Heart left ventricle (tissue), 16 donors: ENCODE measurements at regions not wholly inside any gene's neighbourhood (a gene's known extent, or its start where the extent isn't known, plus 50 kb on each side); places are given as distances from the start of the nearest gene placed in this dataset.

Experiments used
- ATAC-seq, 4 donors: fragments of 200-7000 bp; cut with Tn5 transposase; one replicate each; pipeline ENCODE4 v1.9.1; 2020 to 2022; ENCODE audit warnings: moderate library complexity in 4 of 4, mild to moderate bottlenecking in 3 of 4, moderate number of reproducible peaks in 1 of 4
- DNase-seq, 5 donors: peaks; one replicate each; pipeline ENCODE4 v3.0.0-alpha.2; 2020
- H3K27ac ChIP-seq, 12 donors: fragments of 200-600 bp; sonication (generic) in 4 of 12; one replicate each; pipeline versions ENCODE4 v1.5.0 to v1.8.0; 2016 to 2022; ENCODE audit warnings: mild to moderate bottlenecking in 2 of 12
- H3K27me3 ChIP-seq, 9 donors: fragments of 200-600 bp; sonication (generic) in 2 of 9; one replicate each; pipeline versions ENCODE4 v1.5.1 to v1.8.0; 2016 to 2022; ENCODE audit warnings: mild to moderate bottlenecking in 3 of 9
- H3K36me3 ChIP-seq, 9 donors: fragments of 200-600 bp; sonication (generic) in 2 of 9; one replicate each; pipeline versions ENCODE4 v1.5.0 to v1.8.0; 2018 to 2022; ENCODE audit warnings: mild to moderate bottlenecking in 2 of 9
- H3K4me1 ChIP-seq, 12 donors: fragments of 200-600 bp; sonication (generic) in 4 of 12; one replicate each; pipeline versions ENCODE4 v1.5.0 to v1.8.0; 2016 to 2022; ENCODE audit warnings: mild to moderate bottlenecking in 3 of 12
- H3K4me3 ChIP-seq, 12 donors: fragments of 200-600 bp; sonication (generic) in 4 of 12; one replicate each; pipeline versions ENCODE4 v1.5.0 to v1.8.0; 2017 to 2022; ENCODE audit warnings: mild to moderate bottlenecking in 9 of 12, moderate library complexity in 4 of 12
- H3K9me3 ChIP-seq, 12 donors: fragments of 200-600 bp; sonication (generic) in 4 of 12; one replicate each; pipeline versions ENCODE4 v1.5.0 to v1.8.0; 2016 to 2022; ENCODE audit warnings: mild to moderate bottlenecking in 1 of 12
- POLR2A ChIP-seq, 2 donors: fragments of 450-650 bp; IDR thresholded peaks; one replicate each; pipeline ENCODE4 v1.6.1; 2017; ENCODE audit warnings: antibody characterized with exemption in 2 of 2, mild to moderate bottlenecking in 2 of 2, moderate library complexity in 2 of 2
- WGBS, 4 donors: extraction: QIAGEN DNeasy Blood & Tissue Kit in 2 of 4; methylation state at CpG; one replicate each; pipeline versions ENCODE4 v1.1.5 to v1.1.7; 2013 to 2018; 5-methylcytosine and 5-hydroxymethylcytosine counted together
- intact Hi-C, 10 donors: fragments of 100-400 bp; cut with DNase I; formaldehyde crosslinking; loops; one replicate each; pipeline versions ENCODE4 v1.11.1 to v1.14.2; 2022
- TF ChIP-seq, protein P1 (sequence below), 12 donors: fragments of 200-600 bp; sonication (generic) in 4 of 12; IDR thresholded peaks; one replicate each; pipeline versions ENCODE4 v1.5.0 to v1.8.0; 2018 to 2022; ENCODE audit warnings: antibody characterized with exemption in 12 of 12, mild to moderate bottlenecking in 5 of 12
- donor health status: ischemic (EF 13 %, LVEDD 7.1; RV severe dilation, severe dysfunction).
- donor health status: healthy with polysubstance abuse.
- donor health status: DM: no; HTN: yes; CAD: no.
- donor health status: DM: no; HTN: no; CAD: no.
- donor health status: ischemic (EF 25% LVEDD 6.9; RV normal size, moderate dysfunction).
- donor health status: ischemic (EF 25% LVEDD 5.7; RV mildly dilated, moderate dysfunction).
- donor health status: healthy.
- donor health status: DM: yes; HTN: yes; CAD: no.
- donor health status: ischemic (EF 35%, LVEDD 5.7; RV mildly dilated, moderate dysfunction).
- donor health status: nonischemic (EF 11% LVEDD 7.7; RV severe dilation, severe dysfunction).
- donor health status: DM: yes; HTN: yes; CAD: no.
- donor health status: PGD.
- donor health status: ischemic (EF 29% LVEDD 5.4; RV normal size, mild dysfunction).
- donor health status: nonischemic (EF 23%, LVEDD 6.1; RV moderate dilation, normal function).

DNA sequence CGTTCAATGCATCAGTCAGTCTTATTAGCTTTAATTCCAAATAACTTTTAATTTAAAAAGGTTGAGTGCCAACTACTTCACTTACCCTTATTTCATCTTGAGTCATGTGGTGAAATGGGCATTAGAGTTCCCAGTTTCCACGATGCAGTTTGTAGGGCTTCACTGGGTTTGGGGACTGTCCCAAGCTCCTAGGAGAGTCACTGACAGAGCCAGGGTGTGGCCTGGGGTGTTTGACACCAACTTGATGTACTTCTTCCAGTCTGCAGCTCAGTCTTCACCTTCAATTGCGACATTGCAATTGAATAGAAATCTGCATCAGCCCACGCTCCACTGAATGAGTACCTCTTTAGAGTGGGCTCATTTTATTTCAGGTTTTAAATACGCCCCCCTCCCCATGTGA, 165.3 kb downstream of the ARL4C start:
- intact Hi-C loops = no loop called here
- Histone ChIP-seq H3K4me3 (no peak overlapping the region), H3K27ac (no peak overlapping the region), H3K27me3 (no peaks in the 10 kb centered on the region), H3K36me3 (no peaks in the 10 kb centered on the region), H3K4me1 (peaks cover 0 to 21% (median 3%) of the 10 kb centered on the region in 12 donors), H3K9me3 (no peaks in the 10 kb centered on the region)
- WGBS, 4 donors = 91 to 94% (median 93%) methylated on average over 5 of the region's 5 CpGs
- no peak for ATAC-seq
- TF ChIP-seq, protein P1, sequence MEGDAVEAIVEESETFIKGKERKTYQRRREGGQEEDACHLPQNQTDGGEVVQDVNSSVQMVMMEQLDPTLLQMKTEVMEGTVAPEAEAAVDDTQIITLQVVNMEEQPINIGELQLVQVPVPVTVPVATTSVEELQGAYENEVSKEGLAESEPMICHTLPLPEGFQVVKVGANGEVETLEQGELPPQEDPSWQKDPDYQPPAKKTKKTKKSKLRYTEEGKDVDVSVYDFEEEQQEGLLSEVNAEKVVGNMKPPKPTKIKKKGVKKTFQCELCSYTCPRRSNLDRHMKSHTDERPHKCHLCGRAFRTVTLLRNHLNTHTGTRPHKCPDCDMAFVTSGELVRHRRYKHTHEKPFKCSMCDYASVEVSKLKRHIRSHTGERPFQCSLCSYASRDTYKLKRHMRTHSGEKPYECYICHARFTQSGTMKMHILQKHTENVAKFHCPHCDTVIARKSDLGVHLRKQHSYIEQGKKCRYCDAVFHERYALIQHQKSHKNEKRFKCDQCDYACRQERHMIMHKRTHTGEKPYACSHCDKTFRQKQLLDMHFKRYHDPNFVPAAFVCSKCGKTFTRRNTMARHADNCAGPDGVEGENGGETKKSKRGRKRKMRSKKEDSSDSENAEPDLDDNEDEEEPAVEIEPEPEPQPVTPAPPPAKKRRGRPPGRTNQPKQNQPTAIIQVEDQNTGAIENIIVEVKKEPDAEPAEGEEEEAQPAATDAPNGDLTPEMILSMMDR (IDR thresholded peaks at IDR 0.05) = no peak
- TF ChIP-seq POLR2A (IDR thresholded peaks at IDR 0.05) = no peak
- no peak for DNase-seq

DNA sequence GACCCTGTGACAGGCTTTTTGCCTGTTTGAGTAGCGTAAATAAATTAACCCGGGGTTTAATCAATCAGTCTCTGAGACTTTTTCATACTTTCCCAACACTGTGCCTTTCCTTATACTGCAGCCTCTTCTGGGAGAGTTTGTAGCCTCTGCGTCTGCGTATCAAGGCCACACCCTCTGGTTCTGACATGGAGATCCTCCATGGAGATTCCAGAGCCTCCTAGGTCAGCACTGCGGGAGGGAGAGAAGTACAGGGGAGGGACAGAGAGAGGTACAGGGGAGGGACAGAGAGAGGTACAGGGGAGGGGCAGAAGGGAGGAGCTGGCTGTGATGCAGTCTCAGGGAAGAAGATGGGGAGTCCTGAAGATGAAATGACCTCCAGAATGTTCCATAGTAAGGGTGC, 166.0 kb downstream of the ARL4C start:
- H3K9me3 ChIP-seq = peaks cover 0 to 2% (median 0%) of the 10 kb centered on the region in 12 donors
- DNase-seq (no peak), ATAC-seq (no peak)
- H3K27me3 ChIP-seq = no peaks in the 10 kb centered on the region
- TF ChIP-seq, protein P1 (IDR thresholded peaks at IDR 0.05) = no peak
- TF ChIP-seq POLR2A (IDR thresholded peaks at IDR 0.05) = no peak
- no peaks in the 10 kb centered on the region for H3K36me3 ChIP-seq
- intact Hi-C loops = no loop called here
- H3K27ac ChIP-seq = no peak overlapping the region
- 57 to 72% (median 64%) methylated on average over 5 of the region's 5 CpGs for WGBS, 4 donors
- H3K4me1 ChIP-seq = peaks cover 0 to 15% (median 1%) of the 10 kb centered on the region in 12 donors
- H3K4me3 ChIP-seq = no peak overlapping the region

DNA sequence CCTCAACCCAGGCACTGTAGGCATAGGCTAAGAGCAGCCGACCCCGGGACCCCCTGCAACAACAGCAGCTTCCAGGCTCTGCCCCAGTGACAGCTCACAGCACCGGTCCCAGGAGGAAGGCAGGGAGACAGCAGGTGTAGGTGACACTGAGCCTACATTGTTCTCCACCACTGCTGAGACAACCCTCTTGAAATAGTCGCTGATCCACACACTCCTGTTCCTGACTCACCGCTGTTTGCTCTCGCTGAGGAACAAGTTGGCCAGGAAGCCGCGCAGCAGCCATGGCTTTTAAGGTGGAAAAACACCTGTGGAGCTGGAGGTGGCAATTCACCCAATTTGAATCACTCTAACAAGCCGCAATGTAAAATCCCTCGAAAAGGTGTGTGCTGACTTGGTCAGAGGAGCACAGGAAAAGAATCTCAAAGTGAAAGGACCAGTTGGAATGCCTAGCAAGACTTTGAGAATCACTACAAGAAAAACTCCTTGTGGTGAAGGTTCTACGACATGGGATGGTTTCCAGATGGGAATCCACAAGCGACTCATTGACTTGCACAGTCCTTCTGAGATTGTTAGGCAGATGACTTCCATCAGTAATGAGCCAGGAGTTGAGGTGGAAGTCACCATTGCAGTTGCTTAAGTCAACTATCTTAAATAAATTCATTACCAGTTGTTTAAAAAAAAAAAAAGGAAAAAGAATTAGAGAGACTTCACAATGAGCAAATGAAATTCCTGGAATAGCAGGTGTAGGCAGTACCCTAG, 167.5 kb downstream of the ARL4C start:
- Histone ChIP-seq H3K4me1 (peaks cover 0 to under 1% (median 0%) of the 10 kb centered on the region in 12 donors), H3K36me3 (no peaks in the 10 kb centered on the region), H3K9me3 (peaks cover 0 to 8% (median 0%) of the 10 kb centered on the region in 12 donors), H3K4me3 (no peak overlapping the region), H3K27ac (no peak overlapping the region), H3K27me3 (peaks cover 0 to 4% (median 0%) of the 10 kb centered on the region in 9 donors)
- intact Hi-C loops = no loop called here
- 82 to 92% (median 84%) methylated on average over 9 to 12 of the region's 12 CpGs for WGBS, 4 donors
- TF ChIP-seq, protein P1 (IDR thresholded peaks at IDR 0.05) = no peak
- no peak for TF ChIP-seq POLR2A (IDR thresholded peaks at IDR 0.05)
- no peak for ATAC-seq
- DNase-seq = no peak

DNA sequence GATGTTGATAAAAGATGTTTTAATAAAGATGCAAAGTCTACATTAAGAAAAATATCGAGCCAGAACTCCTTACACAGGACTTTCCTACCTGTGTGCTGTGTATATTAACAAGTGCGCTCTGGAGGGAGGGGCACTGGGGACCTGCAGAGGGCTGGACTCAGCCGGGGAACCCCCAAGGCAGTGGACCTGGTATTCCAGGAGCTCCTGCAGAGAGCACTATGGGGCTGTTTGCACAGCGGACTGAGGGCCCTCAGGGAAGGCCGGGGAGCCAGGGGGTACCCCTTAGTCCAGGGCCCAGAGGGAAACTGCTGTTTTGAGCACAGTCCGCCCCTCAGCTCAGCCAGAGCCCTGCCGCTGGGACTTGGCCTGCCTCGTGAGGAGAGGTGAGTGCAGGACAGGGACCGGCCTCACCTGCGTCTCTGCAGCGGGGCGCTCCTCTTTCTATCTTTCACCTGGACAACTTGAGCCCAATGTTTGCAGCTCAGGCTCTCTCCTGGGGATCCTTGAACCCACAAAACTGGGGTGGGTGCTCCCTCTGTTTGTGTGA, 168.4 kb downstream of the ARL4C start:
- Histone ChIP-seq H3K4me1 (no peaks in the 10 kb centered on the region), H3K4me3 (no peak overlapping the region), H3K36me3 (no peaks in the 10 kb centered on the region), H3K9me3 (peaks cover 0 to 8% (median 0%) of the 10 kb centered on the region in 12 donors), H3K27ac (no peak overlapping the region), H3K27me3 (peaks cover 0 to 4% (median 0%) of the 10 kb centered on the region in 9 donors)
- TF ChIP-seq POLR2A (IDR thresholded peaks at IDR 0.05) = no peak
- TF ChIP-seq, protein P1 (IDR thresholded peaks at IDR 0.05) = no peak
- intact Hi-C loops = no loop called here
- ATAC-seq (no peak), DNase-seq (no peak)
- WGBS, 4 donors = 89 to 90% (median 90%) methylated on average over 11 to 12 of the region's 12 CpGs
